ENCODE measurements at regions not wholly inside any gene's neighbourhood (a gene's known extent, or its start where the extent isn't known, plus 50 kb on each side); places are given as distances from the start of the nearest gene placed in this dataset.

- TF ChIP-seq, protein P1, sequence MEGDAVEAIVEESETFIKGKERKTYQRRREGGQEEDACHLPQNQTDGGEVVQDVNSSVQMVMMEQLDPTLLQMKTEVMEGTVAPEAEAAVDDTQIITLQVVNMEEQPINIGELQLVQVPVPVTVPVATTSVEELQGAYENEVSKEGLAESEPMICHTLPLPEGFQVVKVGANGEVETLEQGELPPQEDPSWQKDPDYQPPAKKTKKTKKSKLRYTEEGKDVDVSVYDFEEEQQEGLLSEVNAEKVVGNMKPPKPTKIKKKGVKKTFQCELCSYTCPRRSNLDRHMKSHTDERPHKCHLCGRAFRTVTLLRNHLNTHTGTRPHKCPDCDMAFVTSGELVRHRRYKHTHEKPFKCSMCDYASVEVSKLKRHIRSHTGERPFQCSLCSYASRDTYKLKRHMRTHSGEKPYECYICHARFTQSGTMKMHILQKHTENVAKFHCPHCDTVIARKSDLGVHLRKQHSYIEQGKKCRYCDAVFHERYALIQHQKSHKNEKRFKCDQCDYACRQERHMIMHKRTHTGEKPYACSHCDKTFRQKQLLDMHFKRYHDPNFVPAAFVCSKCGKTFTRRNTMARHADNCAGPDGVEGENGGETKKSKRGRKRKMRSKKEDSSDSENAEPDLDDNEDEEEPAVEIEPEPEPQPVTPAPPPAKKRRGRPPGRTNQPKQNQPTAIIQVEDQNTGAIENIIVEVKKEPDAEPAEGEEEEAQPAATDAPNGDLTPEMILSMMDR (conservative IDR thresholded peaks at IDR 0.05; ENCODE audit: low read depth, low read length) = no peak
- TF ChIP-seq BHLHE40 (IDR thresholded peaks at IDR 0.05; ENCODE audit: low read depth, low read length) (no peak), RFX5 (IDR thresholded peaks at IDR 0.05; ENCODE audit: low read depth, low read length) (no peak), ELK1 (IDR thresholded peaks at IDR 0.05; ENCODE audit: borderline replicate concordance, low read depth, low read length) (no peak)
Observed at GRCh38 chr13:47816831-47817230, 184.2 kb downstream of the SUCLA2 start.
